H1 (cell line): ENCODE measurements at regions not wholly inside any gene's neighbourhood (a gene's known extent, or its start where the extent isn't known, plus 50 kb on each side); places are given as distances from the start of the nearest gene placed in this dataset.

Experiments used
- CTCF ChIA-PET: fragments of 300-600 bp; sonication (Branson Sonifier 250); formaldehyde crosslinking; loops from one replicate; lab custom pipeline; 2021; ENCODE audit not compliant: partially characterized antibody; lab: Charles Lee
- POLR2A ChIA-PET: fragments of 300-600 bp; sonication (Branson Sonifier 250); formaldehyde crosslinking; loops from one replicate; lab custom pipeline; 2021; ENCODE audit warnings: inconsistent platforms; ENCODE audit not compliant: partially characterized antibody; lab: Charles Lee
- DNase-seq, 2 experiments: peaks; one replicate each; pipeline versions ENCODE4 v3.0.0 to v3.0.0-alpha.2; 2010 to 2022; ENCODE audit warnings: low spot score in 2 of 2, low read depth in 1 of 2, mixed read lengths in 1 of 2
- FAIRE-seq: peaks from 2 replicates; lab custom pipeline; 2011; peaks lifted over from hg19 to GRCh38; lab: Jason Lieb, UNC
- H2AFZ ChIP-seq: 2 replicates; pipeline ENCODE4 v1.8.1; 2012; ENCODE audit warnings: low read length, inconsistent platforms
- H2AK5ac ChIP-seq: 2 replicates; pipeline ENCODE4 v1.6.1; 2013; ENCODE audit warnings: low read depth, low read length
- H2BK120ac ChIP-seq: replicated peaks from 2 replicates; pipeline ENCODE3; 2013; ENCODE audit warnings: low read depth, low read length, inconsistent platforms
- H2BK12ac ChIP-seq: 2 replicates; pipeline ENCODE4 v1.6.1; 2013; ENCODE audit warnings: low read depth, low read length
- H2BK15ac ChIP-seq: 2 replicates; pipeline ENCODE4 v1.6.1; 2013; ENCODE audit warnings: low read length
- H2BK20ac ChIP-seq: 2 replicates; pipeline ENCODE4 v1.6.1; 2013; ENCODE audit warnings: low read length
- H2BK5ac ChIP-seq: 2 replicates; pipeline ENCODE4 v1.6.1; 2013; ENCODE audit warnings: low read depth, low read length
- H3K14ac ChIP-seq: 2 replicates; pipeline ENCODE4 v1.6.1; 2013; ENCODE audit warnings: inconsistent platforms; ENCODE audit not compliant: insufficient read length
- H3K18ac ChIP-seq: 2 replicates; pipeline ENCODE4 v1.6.1; 2013; ENCODE audit warnings: low read length; ENCODE audit errors: extremely low read depth
- H3K23ac ChIP-seq: 2 replicates; pipeline ENCODE4 v1.6.1; 2013; ENCODE audit warnings: inconsistent platforms; ENCODE audit not compliant: insufficient read length
- H3K23me2 ChIP-seq: 2 replicates; pipeline ENCODE4 v1.6.1; 2013; ENCODE audit warnings: low read depth, low read length
- H3K27ac ChIP-seq: 2 replicates; pipeline ENCODE4 v1.6.1; 2011; ENCODE audit warnings: low read depth, low read length, inconsistent platforms
- H3K27me3 ChIP-seq, 4 experiments: replicated peaks in 1 of 4; 1 replicate in 1 of 4; 2 replicates in 3 of 4; pipeline versions ENCODE4 v1.6.1 to v1.8.1; 2011 to 2013; ENCODE audit warnings: low read length in 3 of 4, mild to moderate bottlenecking in 3 of 4, inconsistent platforms in 2 of 4, mixed read lengths in 2 of 4, moderate library complexity in 1 of 4; ENCODE audit not compliant: control insufficient read depth in 3 of 4, insufficient read depth in 3 of 4; ENCODE audit errors: extremely low read depth in 1 of 4
- H3K36me3 ChIP-seq, 4 experiments: 2 replicates each; pipeline versions ENCODE4 v1.6.1 to v1.8.1; 2011 to 2013; ENCODE audit warnings: mild to moderate bottlenecking in 4 of 4, low read length in 3 of 4, moderate library complexity in 2 of 4, control low read depth in 1 of 4, inconsistent platforms in 1 of 4; ENCODE audit not compliant: insufficient read depth in 4 of 4, control insufficient read depth in 2 of 4
- H3K4ac ChIP-seq: replicated peaks from 2 replicates; pipeline ENCODE3; 2013; ENCODE audit warnings: low read length, low read depth, mixed read lengths, inconsistent platforms; ENCODE audit not compliant: insufficient read length
- H3K4me1 ChIP-seq, 4 experiments: replicated peaks in 1 of 4; 1 replicate in 1 of 4; 2 replicates in 3 of 4; pipeline versions ENCODE4 v1.6.1 to v1.8.1; 2011 to 2013; ENCODE audit warnings: low read length in 3 of 4, inconsistent platforms in 2 of 4, mixed read lengths in 1 of 4; ENCODE audit not compliant: insufficient read depth in 4 of 4, control insufficient read depth in 3 of 4
- H3K4me2 ChIP-seq, 2 experiments: 2 replicates each; pipeline versions ENCODE4 v1.6.1 to v1.8.1; 2011 to 2013; ENCODE audit warnings: low read depth in 2 of 2, low read length in 2 of 2, control low read depth in 1 of 2, inconsistent platforms in 1 of 2, mild to moderate bottlenecking in 1 of 2; ENCODE audit not compliant: insufficient read depth in 1 of 2
- H3K4me3 ChIP-seq, 4 experiments: fragments of 200-600, 300-600 bp in 1 of 4; sonication (generic), shearing (Covaris generic), sonication (Bioruptor Twin) in 1 of 4; 2 replicates each; pipeline versions ENCODE4 v1.5.1 to v1.8.1; 2011 to 2016; ENCODE audit warnings: low read length in 4 of 4, low read depth in 3 of 4, control low read depth in 2 of 4, inconsistent platforms in 2 of 4, mild to moderate bottlenecking in 2 of 4, mixed read lengths in 1 of 4, moderate library complexity in 1 of 4; ENCODE audit not compliant: insufficient read depth in 2 of 4; ENCODE audit errors: extremely low read depth in 1 of 4
- H3K56ac ChIP-seq: replicated peaks from 2 replicates; pipeline ENCODE3; 2013; ENCODE audit warnings: low read depth, mild to moderate bottlenecking, mixed read lengths, low read length, inconsistent platforms; ENCODE audit not compliant: insufficient read length
- H3K79me1 ChIP-seq: 2 replicates; pipeline ENCODE4 v1.6.1; 2013; ENCODE audit warnings: low read depth, low read length, control low read depth
- H3K79me2 ChIP-seq, 2 experiments: 2 replicates each; pipeline versions ENCODE4 v1.6.1 to v1.8.1; 2012 to 2013; ENCODE audit warnings: low read length in 2 of 2, mild to moderate bottlenecking in 2 of 2, inconsistent platforms in 1 of 2; ENCODE audit not compliant: insufficient read depth in 2 of 2, control insufficient read depth in 1 of 2
- H3K9ac ChIP-seq, 4 experiments: replicated peaks in 1 of 4; 1 replicate in 1 of 4; 2 replicates in 3 of 4; pipeline versions ENCODE4 v1.6.1 to v1.8.1; 2011 to 2013; ENCODE audit warnings: low read depth in 3 of 4, low read length in 3 of 4, control low read depth in 2 of 4, mild to moderate bottlenecking in 2 of 4, moderate library complexity in 2 of 4, inconsistent platforms in 1 of 4; ENCODE audit errors: extremely low read depth in 1 of 4
- H3K9me3 ChIP-seq, 2 experiments: 2 replicates each; pipeline versions ENCODE4 v1.6.1 to v1.8.1; 2012 to 2013; ENCODE audit warnings: mild to moderate bottlenecking in 2 of 2, moderate library complexity in 2 of 2, control low read depth in 1 of 2, inconsistent platforms in 1 of 2, low read depth in 1 of 2, low read length in 1 of 2, mixed read lengths in 1 of 2; ENCODE audit not compliant: insufficient read depth in 2 of 2
- H4K20me1 ChIP-seq, 2 experiments: replicated peaks in 1 of 2; 2 replicates each; pipeline versions ENCODE3 to v1.8.1; 2011 to 2013; ENCODE audit warnings: inconsistent platforms in 2 of 2, low read length in 2 of 2, mild to moderate bottlenecking in 1 of 2; ENCODE audit not compliant: insufficient read depth in 2 of 2, control insufficient read depth in 1 of 2
- H4K5ac ChIP-seq: 2 replicates; pipeline ENCODE4 v1.6.1; 2013; ENCODE audit warnings: low read length, low read depth, mixed read lengths, inconsistent platforms; ENCODE audit not compliant: insufficient read length
- H4K8ac ChIP-seq: 2 replicates; pipeline ENCODE4 v1.8.0; 2013; ENCODE audit warnings: mild to moderate bottlenecking, moderate library complexity, low read length, inconsistent platforms; ENCODE audit not compliant: insufficient read depth; ENCODE audit errors: extremely low read depth
- H4K91ac ChIP-seq: replicated peaks from 2 replicates; pipeline ENCODE3; 2013; ENCODE audit warnings: low read length, mixed read lengths, inconsistent platforms; ENCODE audit not compliant: insufficient read length
- EP300 ChIP-seq, 2 experiments: IDR thresholded peaks; 1 replicate in 1 of 2; 2 replicates in 1 of 2; pipeline ENCODE4 v1.6.1; 2011 to 2012; ENCODE audit warnings: low read depth in 2 of 2, low read length in 2 of 2, mild to moderate bottlenecking in 2 of 2, borderline replicate concordance in 1 of 2, inconsistent platforms in 1 of 2, moderate library complexity in 1 of 2
- HDAC2 ChIP-seq, 2 experiments: fragments of 300-600 bp in 1 of 2; sonication (generic) in 1 of 2; IDR thresholded peaks; 2 replicates each; pipeline ENCODE4 v1.6.1; 2011 to 2012; ENCODE audit warnings: low read depth in 2 of 2, low read length in 2 of 2, mild to moderate bottlenecking in 2 of 2, moderate library complexity in 2 of 2, borderline replicate concordance in 1 of 2, inconsistent platforms in 1 of 2
- KDM5A ChIP-seq: fragments of 200-600 bp; IDR thresholded peaks from 2 replicates; pipeline ENCODE4 v1.7.1; 2012; ENCODE audit warnings: mild to moderate bottlenecking, low read length, inconsistent platforms, mixed read lengths
- MAFK ChIP-seq: IDR thresholded peaks from 2 replicates; pipeline ENCODE4 v1.6.1; 2012; ENCODE audit warnings: low read depth, mild to moderate bottlenecking, improper control_type of control experiment, low read length
- PHF8 ChIP-seq: fragments of 200-600 bp; sonication (generic); conservative IDR thresholded peaks from 2 replicates; pipeline ENCODE4 v1.7.1; 2012; ENCODE audit warnings: low read depth, mild to moderate bottlenecking, inconsistent platforms, low read length, moderate library complexity
- TEAD4 ChIP-seq: IDR thresholded peaks from 2 replicates; pipeline ENCODE4 v1.6.1; 2012; ENCODE audit warnings: low read depth, low read length, inconsistent platforms, mixed read lengths
- ZNF274 ChIP-seq: IDR thresholded peaks from 2 replicates; pipeline ENCODE4 v1.7.0; 2012; ENCODE audit warnings: low read length, borderline replicate concordance; ENCODE audit errors: extremely low read depth
- WGBS, 2 experiments: shearing (Covaris generic) in 1 of 2; methylation state at CpG; one replicate each; pipeline versions ENCODE4 v1.1.6 to v1.1.7; 2013 to 2015; ENCODE audit warnings: low lambda C conversion rate in 2 of 2, mixed read lengths in 2 of 2, inconsistent platforms in 1 of 2, low coverage in 1 of 2, missing lambda C conversion rate in 1 of 2; ENCODE audit not compliant: insufficient replicate concordance in 2 of 2, insufficient coverage in 1 of 2, insufficient read length in 1 of 2; ENCODE audit errors: extremely low coverage in 1 of 2, missing lambda C conversion rate in 1 of 2; 5-methylcytosine and 5-hydroxymethylcytosine counted together

GRCh38 chr10:131748831-131749766 is 151.7 kb upstream of the PPP2R2D start:
- peak overlapping the region; percentile 61 for H3K4ac ChIP-seq
- no peak overlapping the region for H2AFZ ChIP-seq
- no peaks in the 10 kb centered on the region for H3K9me3 ChIP-seq
- peaks cover 0 to 26% (median 10%) of the 10 kb centered on the region in 4 experiments; a peak in 4 of 7 replicates for H3K4me1 ChIP-seq
- no peak overlapping the region for H3K9ac ChIP-seq
- no peak for DNase-seq
- H2BK15ac ChIP-seq, result peak overlapping the region; percentile 99; the same call in 1 of the 2 replicates
- peak overlapping the region; percentile 84 for H4K91ac ChIP-seq
- H3K4me2 ChIP-seq, result 0 out of 4 replicates have a peak overlapping the region, but pooled peaks of 1 of the 2 experiments have one; percentile 1
- H3K23ac ChIP-seq, result no peak overlapping the region
- no peaks in the 10 kb centered on the region for H3K79me1 ChIP-seq
- H3K4me3 ChIP-seq, result no peak overlapping the region
- H4K8ac ChIP-seq, result peak overlapping the region; percentile 72
- no peaks in the 10 kb centered on the region for H4K20me1 ChIP-seq
- no peak for FAIRE-seq
- CTCF ChIA-PET, result interaction anchor here (0.7 to 2.5 kb wide), 11 partner anchors 9 to 354 kb away, joined by 3 to 9 read pairs (median 3); no protein-coding TSS in a partner anchor
- 82% methylated on average over 33 of the region's 40 CpGs; no CpG with 5 or more reads in 1 of the 2 experiments for WGBS, 2 experiments
- TF ChIP-seq HDAC2 (IDR thresholded peaks at IDR 0.05; ENCODE audit: borderline replicate concordance in 1 of 2, low read depth in 2 of 2, low read length in 2 of 2), result no peak
- no peak for TF ChIP-seq ZNF274
- TF ChIP-seq MAFK, result no peak
- no peak for TF ChIP-seq PHF8
- no peak for TF ChIP-seq KDM5A
- TF ChIP-seq TEAD4, result no peak
- TF ChIP-seq EP300 (IDR thresholded peaks at IDR 0.05; ENCODE audit: borderline replicate concordance in 1 of 2, low read depth in 2 of 2, low read length in 2 of 2), result no peak
- H2AK5ac ChIP-seq, result peak overlapping the region; percentile 94; the same call in 1 of the 2 replicates
- H3K27ac ChIP-seq, result no peak overlapping the region
- H2BK12ac ChIP-seq, result peak overlapping the region; percentile 77; the same call in 1 of the 2 replicates
- H4K5ac ChIP-seq, result no peak overlapping the region
- no peak overlapping the region for H3K14ac ChIP-seq
- H2BK5ac ChIP-seq, result peak overlapping the region; percentile 44; the same call in 1 of the 2 replicates
- no peaks in the 10 kb centered on the region; the same call in 1 of the 2 replicates for H3K23me2 ChIP-seq
- H3K18ac ChIP-seq, result peak overlapping the region; percentile 48; the same call in 1 of the 2 replicates
- H3K27me3 ChIP-seq, result no peaks in the 10 kb centered on the region
- H3K79me2 ChIP-seq, result no peaks in the 10 kb centered on the region
- no peak overlapping the region for H3K56ac ChIP-seq
- H2BK20ac ChIP-seq, result peak overlapping the region; percentile 72; the same call in 1 of the 2 replicates
- POLR2A ChIA-PET, result interaction anchor here (1.2 to 1.5 kb wide), 2 partner anchors 18 to 23 kb away, joined by 3 to 4 read pairs; no protein-coding TSS in a partner anchor
- no peak overlapping the region for H2BK120ac ChIP-seq
- H3K36me3 ChIP-seq, result no peaks in the 10 kb centered on the region; a peak in 1 of 8 replicates
